B cell (primary cell): ENCODE measurements at regions not wholly inside any gene's neighbourhood (a gene's known extent, or its start where the extent isn't known, plus 50 kb on each side); places are given as distances from the start of the nearest gene placed in this dataset.

Experiments
- ATAC-seq: fragments of 200-7000 bp; cut with Tn5 transposase; one replicate; pipeline ENCODE4 v1.10.0; 2021; ENCODE audit warnings: low read depth, mild to moderate bottlenecking, moderate number of reproducible peaks, moderate library complexity
- CTCF ChIA-PET: fragments of 350-600 bp; sonication (Branson Sonifier 250); formaldehyde crosslinking; loops from one replicate; lab custom pipeline; 2021; ENCODE audit warnings: antibody characterized with exemption, inconsistent platforms; lab: Charles Lee
- POLR2A ChIA-PET: fragments of 350-600 bp; sonication (Branson Sonifier 250); formaldehyde crosslinking; loops from one replicate; lab custom pipeline; 2021; ENCODE audit warnings: antibody characterized with exemption; lab: Charles Lee
- DNase-seq: peaks from one replicate; pipeline ENCODE4 v3.0.0; 2013
- H2AFZ ChIP-seq: 2 replicates; pipeline ENCODE4 v1.6.1; 2012; ENCODE audit warnings: mild to moderate bottlenecking, low read depth, low read length; ENCODE audit not compliant: insufficient read depth, poor library complexity, severe bottlenecking
- H3K27ac ChIP-seq, 2 donors: 1 replicate in 1 of 2; 2 replicates in 1 of 2; pipeline ENCODE4 v1.5.1; 2012 to 2013; ENCODE audit warnings: low read length in 2 of 2, mild to moderate bottlenecking in 2 of 2, moderate library complexity in 1 of 2
- H3K27me3 ChIP-seq, 4 experiments: fragments of 200-600 bp in 1 of 4; sonication (generic) in 1 of 4; replicated peaks in 1 of 4; 1 replicate in 2 of 4; 2 replicates in 2 of 4; pipeline versions ENCODE4 v1.6.1 to v1.7.0; 2013 to 2016; ENCODE audit warnings: low read length in 3 of 4, mild to moderate bottlenecking in 2 of 4, mixed read lengths in 1 of 4, moderate library complexity in 1 of 4; ENCODE audit not compliant: insufficient read depth in 4 of 4, control insufficient read depth in 3 of 4; ENCODE audit errors: control extremely low read depth in 1 of 4
- H3K36me3 ChIP-seq, 2 experiments: replicated peaks in 1 of 2; 1 replicate in 1 of 2; 2 replicates in 1 of 2; pipeline versions ENCODE4 v1.6.1 to v1.7.1; 2013; ENCODE audit warnings: low read length in 1 of 2; ENCODE audit not compliant: insufficient read depth in 2 of 2, control insufficient read depth in 1 of 2; ENCODE audit errors: control extremely low read depth in 1 of 2, extremely low read depth in 1 of 2
- H3K4me1 ChIP-seq, 2 donors: fragments of 200-600 bp in 1 of 2; sonication (generic) in 1 of 2; 1 replicate in 1 of 2; 2 replicates in 1 of 2; pipeline versions ENCODE4 v1.5.1 to v1.6.1; 2013 to 2017; ENCODE audit warnings: low read length in 2 of 2; ENCODE audit not compliant: control insufficient read depth in 2 of 2, insufficient read depth in 2 of 2
- H3K4me2 ChIP-seq: replicated peaks from 2 replicates; pipeline ENCODE3; 2012; ENCODE audit warnings: mild to moderate bottlenecking, low read depth, low read length; ENCODE audit not compliant: poor library complexity, severe bottlenecking
- H3K4me3 ChIP-seq, 5 experiments: fragments of 200-600 bp in 1 of 5; sonication (generic) in 1 of 5; 1 replicate in 3 of 5; 2 replicates in 2 of 5; pipeline versions ENCODE4 v1.5.1 to v1.7.0; 2011 to 2016; ENCODE audit warnings: low read length in 4 of 5, mild to moderate bottlenecking in 4 of 5, low read depth in 2 of 5, control low read depth in 1 of 5, moderate library complexity in 1 of 5; ENCODE audit not compliant: insufficient read depth in 1 of 5; ENCODE audit errors: control extremely low read depth in 1 of 5, extremely low read depth in 1 of 5
- H3K79me2 ChIP-seq: fragments of 200-600 bp; sonication (generic); one replicate; pipeline ENCODE4 v1.6.0; 2016; ENCODE audit warnings: low read length; ENCODE audit not compliant: control insufficient read depth, insufficient read depth
- H3K9ac ChIP-seq: fragments of 200-600 bp; sonication (generic); 2 replicates; pipeline ENCODE4 v1.6.1; 2017; ENCODE audit warnings: mild to moderate bottlenecking, low read length, moderate library complexity
- H3K9me3 ChIP-seq, 3 donors: one replicate each; pipeline versions ENCODE4 v1.6.1 to v1.7.1; 2013; ENCODE audit warnings: low read length in 2 of 3; ENCODE audit not compliant: control insufficient read depth in 2 of 3, insufficient read depth in 1 of 3; ENCODE audit errors: control extremely low read depth in 1 of 3
- H4K20me1 ChIP-seq: 2 replicates; pipeline ENCODE4 v1.6.0; 2012; ENCODE audit warnings: mild to moderate bottlenecking, low read length; ENCODE audit not compliant: insufficient read depth, control insufficient read depth, poor library complexity, severe bottlenecking
- H3K27ac Mint-ChIP-seq: one replicate; pipeline ENCODE4 v1.8.0; 2021; ENCODE audit warnings: mixed read lengths
- H3K27me3 Mint-ChIP-seq: one replicate; pipeline ENCODE4 v1.8.0; 2021; ENCODE audit warnings: mixed read lengths
- H3K4me1 Mint-ChIP-seq: one replicate; pipeline ENCODE4 v1.8.0; 2021; ENCODE audit warnings: mixed read lengths
- H3K4me3 Mint-ChIP-seq: one replicate; pipeline ENCODE4 v1.8.0; 2021; ENCODE audit warnings: mixed read lengths
- H3K9me3 Mint-ChIP-seq: one replicate; pipeline ENCODE4 v1.8.0; 2022; ENCODE audit warnings: mixed read lengths; ENCODE audit not compliant: insufficient read depth
- CTCF ChIP-seq: fragments of 200-600 bp; IDR thresholded peaks from one replicate; pipeline ENCODE4 v1.8.0; 2022; ENCODE audit warnings: antibody characterized with exemption, mild to moderate bottlenecking
- EZH2 ChIP-seq: IDR thresholded peaks from 2 replicates; pipeline ENCODE4 v1.6.1; 2012; ENCODE audit warnings: borderline replicate concordance, low read depth, mild to moderate bottlenecking, moderate library complexity, low read length; ENCODE audit not compliant: insufficient read depth, poor library complexity, severe bottlenecking
- WGBS: methylation state at CpG from one replicate; pipeline ENCODE4 v1.1.5; 2013; ENCODE audit warnings: missing lambda C conversion rate; ENCODE audit not compliant: insufficient coverage; 5-methylcytosine and 5-hydroxymethylcytosine counted together
- intact Hi-C: fragments of 100-400 bp; cut with micrococcal nuclease; formaldehyde crosslinking; loops from one replicate; pipeline ENCODE4 v1.10.0; 2022

- Mint-ChIP-seq H3K4me1 (no peaks in the 10 kb centered on the region), H3K9me3 (no peaks in the 10 kb centered on the region), H3K4me3 (no peak overlapping the region), H3K27ac (no peak overlapping the region), H3K27me3 (no peaks in the 10 kb centered on the region)
- H4K20me1 ChIP-seq, result no peaks in the 10 kb centered on the region
- DNase-seq, result no peak
- no peak overlapping the region for H3K4me3 ChIP-seq
- H3K27me3 ChIP-seq, result no peaks in the 10 kb centered on the region
- ATAC-seq, result no peak
- H3K9me3 ChIP-seq, result no peaks in the 10 kb centered on the region
- TF ChIP-seq EZH2, result no peak
- no peak for TF ChIP-seq CTCF
- CTCF ChIA-PET, result no interaction called here
- no peaks in the 10 kb centered on the region for H3K4me1 ChIP-seq
- intact Hi-C loops, result no loop called here
- no peaks in the 10 kb centered on the region for H3K79me2 ChIP-seq
- no peak overlapping the region for H3K4me2 ChIP-seq
- no peak overlapping the region for H3K9ac ChIP-seq
- no peak overlapping the region for H3K27ac ChIP-seq
- no peaks in the 10 kb centered on the region for H3K36me3 ChIP-seq
- POLR2A ChIA-PET, result no interaction called here
- 100% methylated on average over 3 of the region's 4 CpGs for WGBS
- no peak overlapping the region for H2AFZ ChIP-seq
Observed at GRCh38 chr13:71254384-71254783, 612.6 kb downstream of the DACH1 start.

GRCh38 chr13:71252184-71252704 lies 614.8 kb downstream of the DACH1 start:
- Histone ChIP-seq H3K4me3 (no peak overlapping the region), H2AFZ (no peak overlapping the region), H3K79me2 (no peaks in the 10 kb centered on the region), H3K27me3 (no peaks in the 10 kb centered on the region), H3K27ac (no peak overlapping the region), H3K4me2 (no peak overlapping the region), H3K4me1 (no peaks in the 10 kb centered on the region), H3K36me3 (no peaks in the 10 kb centered on the region), H3K9me3 (no peaks in the 10 kb centered on the region), H4K20me1 (no peaks in the 10 kb centered on the region), H3K9ac (no peak overlapping the region)
- DNase-seq (no peak), ATAC-seq (no peak)
- H3K4me1 Mint-ChIP-seq, result no peaks in the 10 kb centered on the region
- H3K4me3 Mint-ChIP-seq, result no peak overlapping the region
- H3K27me3 Mint-ChIP-seq, result no peaks in the 10 kb centered on the region
- intact Hi-C loops, result no loop called here
- TF ChIP-seq CTCF, result no peak
- no peak for TF ChIP-seq EZH2
- no CpG with 5 or more reads among the region's 4 CpGs for WGBS
- H3K9me3 Mint-ChIP-seq, result no peaks in the 10 kb centered on the region
- H3K27ac Mint-ChIP-seq, result no peak overlapping the region
- POLR2A ChIA-PET, result no interaction called here
- CTCF ChIA-PET, result interaction anchor here (0.7 kb wide), 1 partner anchor 10 kb away, joined by 3 read pairs; no protein-coding TSS in a partner anchor
